GM23248 (cell line): ENCODE measurements at regions not wholly inside any gene's neighbourhood (a gene's known extent, or its start where the extent isn't known, plus 50 kb on each side); places are given as distances from the start of the nearest gene placed in this dataset.

ENCODE experiments used
- DNase-seq: peaks from one replicate; pipeline ENCODE4 v3.0.0-alpha.2; 2015
- H2AFZ ChIP-seq: fragments of 200-600 bp; sonication (generic); 2 replicates; pipeline ENCODE4 v1.6.1; 2016; ENCODE audit warnings: antibody characterized with exemption
- H3F3A ChIP-seq: fragments of 200-600 bp; sonication (generic); 2 replicates; pipeline ENCODE4 v1.6.1; 2016; ENCODE audit warnings: mild to moderate bottlenecking, antibody characterized with exemption, mixed run types; ENCODE audit not compliant: insufficient read depth
- H3K27ac ChIP-seq: fragments of 200-600 bp; sonication (generic); 2 replicates; pipeline ENCODE4 v1.5.1; 2016; ENCODE audit warnings: mild to moderate bottlenecking
- H3K27me3 ChIP-seq: fragments of 200-600 bp; sonication (generic); replicated peaks from 2 replicates; pipeline ENCODE4 v1.6.1; 2016; ENCODE audit warnings: mild to moderate bottlenecking; ENCODE audit not compliant: insufficient read depth
- H3K36me3 ChIP-seq: fragments of 200-600 bp; sonication (generic); 2 replicates; pipeline ENCODE4 v1.6.1; 2016; ENCODE audit warnings: low read depth, mild to moderate bottlenecking
- H3K4me1 ChIP-seq: fragments of 200-600 bp; sonication (generic); 2 replicates; pipeline ENCODE4 v1.6.1; 2016; ENCODE audit warnings: mild to moderate bottlenecking; ENCODE audit not compliant: insufficient read depth
- H3K4me2 ChIP-seq: fragments of 200-600 bp; sonication (generic); one replicate; pipeline ENCODE4 v1.6.1; 2016; ENCODE audit warnings: mild to moderate bottlenecking; ENCODE audit not compliant: unreplicated experiment
- H3K4me3 ChIP-seq: fragments of 200-600 bp; sonication (generic); 2 replicates; pipeline ENCODE4 v1.5.1; 2016; ENCODE audit warnings: mild to moderate bottlenecking
- H3K79me2 ChIP-seq: fragments of 200-600 bp; sonication (generic); 2 replicates; pipeline ENCODE4 v1.6.1; 2016; ENCODE audit warnings: mild to moderate bottlenecking; ENCODE audit not compliant: insufficient read depth
- H3K9ac ChIP-seq: fragments of 200-600 bp; sonication (generic); 2 replicates; pipeline ENCODE4 v1.6.1; 2016; ENCODE audit warnings: mild to moderate bottlenecking
- H3K9me2 ChIP-seq: fragments of 200-600 bp; sonication (generic); 2 replicates; pipeline ENCODE4 v1.6.1; 2016; ENCODE audit warnings: mixed run types, mild to moderate bottlenecking, moderate library complexity; ENCODE audit not compliant: insufficient read depth
- H3K9me3 ChIP-seq: fragments of 200-600 bp; sonication (generic); one replicate; pipeline ENCODE4 v1.6.1; 2017; ENCODE audit warnings: low read depth
- H4K20me1 ChIP-seq: fragments of 200-600 bp; sonication (generic); 2 replicates; pipeline ENCODE4 v1.6.0; 2016; ENCODE audit not compliant: insufficient read depth
- EZH2 ChIP-seq: fragments of 200-600 bp; sonication (generic); IDR thresholded peaks from 2 replicates; pipeline ENCODE4 v1.6.1; 2018; ENCODE audit warnings: antibody characterized with exemption, mild to moderate bottlenecking; ENCODE audit not compliant: insufficient read depth, poor library complexity, severe bottlenecking
- EZH2phosphoT487 ChIP-seq: fragments of 200-600 bp; sonication (generic); IDR thresholded peaks from 2 replicates; pipeline ENCODE4 v1.6.1; 2018; ENCODE audit warnings: antibody characterized with exemption, moderate library complexity, mild to moderate bottlenecking, low read depth; ENCODE audit not compliant: insufficient read depth
- WGBS, 2 experiments: methylation state at CpG; one replicate each; pipeline ENCODE4 v1.1.6; 2015 to 2017; ENCODE audit warnings: low lambda C conversion rate in 2 of 2, low coverage in 1 of 2; ENCODE audit errors: missing lambda C conversion rate in 2 of 2; 5-methylcytosine and 5-hydroxymethylcytosine counted together
- in situ Hi-C: fragments of 300-500 bp; cut with MboI; formaldehyde crosslinking; loops from 2 replicates; pipeline ENCODE4 v1.15.0; 2020

- Histone ChIP-seq H3K27me3 (no peaks in the 10 kb centered on the region), H3F3A (no peaks in the 10 kb centered on the region), H3K9me3 (no peaks in the 10 kb centered on the region), H2AFZ (no peak overlapping the region), H3K4me1 (no peaks in the 10 kb centered on the region), H3K36me3 (peaks cover 2% of the 10 kb centered on the region; the same call in 1 of the 2 replicates), H3K27ac (no peak overlapping the region), H3K9me2 (no peaks in the 10 kb centered on the region), H3K4me2 (no peak overlapping the region), H3K79me2 (no peaks in the 10 kb centered on the region), H4K20me1 (no peaks in the 10 kb centered on the region), H3K9ac (no peak overlapping the region), H3K4me3 (no peak overlapping the region)
- WGBS, 2 experiments = 4 to 9% methylated on average over 3 of the region's 3 CpGs
- DNase-seq = no peak
- TF ChIP-seq EZH2 = no peak
- in situ Hi-C loops = no loop called here
These were observed 1531.1 kb downstream of the SI start for GRCh38 chr3:163547014-163547685.

- Histone ChIP-seq H3K36me3 (peaks cover 2% of the 10 kb centered on the region; the same call in 1 of the 2 replicates), H3K27ac (no peak overlapping the region), H3K79me2 (no peaks in the 10 kb centered on the region), H4K20me1 (no peaks in the 10 kb centered on the region), H3K9ac (no peak overlapping the region), H3F3A (no peaks in the 10 kb centered on the region), H2AFZ (no peak overlapping the region), H3K9me2 (no peaks in the 10 kb centered on the region), H3K4me3 (no peak overlapping the region), H3K27me3 (no peaks in the 10 kb centered on the region), H3K9me3 (no peaks in the 10 kb centered on the region), H3K4me2 (no peak overlapping the region), H3K4me1 (no peaks in the 10 kb centered on the region)
- no peak for TF ChIP-seq EZH2phosphoT487
- no peak for TF ChIP-seq EZH2
- 27 to 30% methylated on average over 2 of the region's 2 CpGs for WGBS, 2 experiments
- in situ Hi-C loops = no loop called here
- no peak for DNase-seq
These were observed 1534.6 kb downstream of the SI start for GRCh38 chr3:163543662-163544061.

DNA sequence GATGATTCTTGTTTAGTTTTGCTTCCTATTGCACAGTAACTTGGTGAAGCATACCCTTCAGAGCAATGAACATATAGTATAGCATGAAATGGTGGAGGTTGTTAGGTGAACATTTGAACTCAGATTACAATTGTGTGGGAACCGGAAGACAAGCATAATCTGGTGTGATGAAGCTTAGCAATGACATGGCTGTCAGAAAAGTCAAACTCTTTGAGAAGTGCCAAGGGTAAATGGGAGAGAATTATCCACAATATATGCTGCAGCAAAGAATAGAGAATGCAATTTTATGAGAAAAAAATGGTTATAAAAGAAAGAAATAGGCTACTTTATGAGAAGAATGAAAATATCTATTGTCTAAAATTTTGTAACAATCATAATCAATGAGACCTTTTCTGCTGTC, 1536.7 kb downstream of the SI start:
- no peak for DNase-seq
- no peak overlapping the region for H3K9ac ChIP-seq
- H3K9me3 ChIP-seq = no peaks in the 10 kb centered on the region
- H3K4me3 ChIP-seq = no peak overlapping the region
- in situ Hi-C loops = no loop called here
- H3K36me3 ChIP-seq = peaks cover 2% of the 10 kb centered on the region; the same call in 1 of the 2 replicates
- no peak overlapping the region for H3K27ac ChIP-seq
- no peaks in the 10 kb centered on the region for H3K9me2 ChIP-seq
- no peaks in the 10 kb centered on the region for H3K27me3 ChIP-seq
- 15 to 22% methylated on average over 1 of the region's 1 CpG for WGBS, 2 experiments
- no peaks in the 10 kb centered on the region for H3F3A ChIP-seq
- no peaks in the 10 kb centered on the region for H3K79me2 ChIP-seq
- no peaks in the 10 kb centered on the region for H4K20me1 ChIP-seq
- no peak overlapping the region for H2AFZ ChIP-seq
- no peaks in the 10 kb centered on the region for H3K4me1 ChIP-seq
- no peak overlapping the region for H3K4me2 ChIP-seq
- no peak for TF ChIP-seq EZH2
- TF ChIP-seq EZH2phosphoT487 = no peak

GRCh38 chr3:163538387-163538786, 1539.9 kb downstream of the SI start:
- H2AFZ ChIP-seq = no peak overlapping the region
- no peaks in the 10 kb centered on the region for H3K9me2 ChIP-seq
- H3K9me3 ChIP-seq = no peaks in the 10 kb centered on the region
- no peak for DNase-seq
- no peaks in the 10 kb centered on the region for H3F3A ChIP-seq
- no peaks in the 10 kb centered on the region for H4K20me1 ChIP-seq
- no peak for TF ChIP-seq EZH2phosphoT487
- no peak for TF ChIP-seq EZH2
- H3K4me1 ChIP-seq = no peaks in the 10 kb centered on the region
- 27 to 39% methylated on average over 4 of the region's 4 CpGs for WGBS, 2 experiments
- H3K4me3 ChIP-seq = no peak overlapping the region
- in situ Hi-C loops = no loop called here
- no peaks in the 10 kb centered on the region for H3K36me3 ChIP-seq
- H3K9ac ChIP-seq = no peak overlapping the region
- H3K4me2 ChIP-seq = no peak overlapping the region
- H3K79me2 ChIP-seq = no peaks in the 10 kb centered on the region
- no peaks in the 10 kb centered on the region for H3K27me3 ChIP-seq
- H3K27ac ChIP-seq = no peak overlapping the region

DNA sequence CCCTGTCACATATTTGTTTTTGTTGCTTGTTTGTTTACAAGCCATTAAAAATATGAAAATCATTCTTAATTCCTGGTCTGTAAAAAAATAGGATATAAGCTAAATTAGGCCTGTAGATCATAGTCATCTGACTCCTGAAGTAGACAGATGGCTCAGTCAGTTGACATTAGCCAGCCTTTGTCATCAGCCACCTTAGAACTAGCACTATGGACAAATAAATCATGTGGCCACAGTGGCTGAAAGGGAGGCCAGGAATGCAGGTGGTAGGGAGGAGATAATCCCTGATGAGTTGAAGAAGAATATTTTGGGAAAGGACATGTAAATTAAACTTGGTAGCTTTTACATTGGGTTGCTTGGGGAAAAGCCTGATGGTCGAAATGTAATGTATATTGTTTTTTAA, 1544.9 kb downstream of the SI start:
- no peak overlapping the region for H3K4me2 ChIP-seq
- H3K9ac ChIP-seq = no peak overlapping the region
- no peaks in the 10 kb centered on the region for H4K20me1 ChIP-seq
- no peaks in the 10 kb centered on the region for H3K4me1 ChIP-seq
- H3K4me3 ChIP-seq = no peak overlapping the region
- H3K27ac ChIP-seq = no peak overlapping the region
- H3K9me3 ChIP-seq = no peaks in the 10 kb centered on the region
- 2 to 17% methylated on average over 1 of the region's 1 CpG for WGBS, 2 experiments
- TF ChIP-seq EZH2phosphoT487 (no peak), EZH2 (no peak)
- DNase-seq = no peak
- no peaks in the 10 kb centered on the region for H3K79me2 ChIP-seq
- no peaks in the 10 kb centered on the region for H3K27me3 ChIP-seq
- no peak overlapping the region for H2AFZ ChIP-seq
- no peaks in the 10 kb centered on the region for H3K36me3 ChIP-seq
- in situ Hi-C loops = no loop called here
- H3K9me2 ChIP-seq = no peaks in the 10 kb centered on the region
- no peaks in the 10 kb centered on the region for H3F3A ChIP-seq
